CD14-positive monocyte (primary cell): ENCODE measurements at regions not wholly inside any gene's neighbourhood (a gene's known extent, or its start where the extent isn't known, plus 50 kb on each side); places are given as distances from the start of the nearest gene placed in this dataset.
A peak's percentile ranks its signal among the peaks of the same experiment; 100 is the strongest.

ENCODE experiments used
- DNase-seq, 3 donors: peaks; one replicate each; pipeline ENCODE4 v3.0.0-alpha.2; 2011 to 2022
- H2AFZ ChIP-seq: 2 replicates; pipeline ENCODE4 v1.6.0; 2012; ENCODE audit warnings: mild to moderate bottlenecking, low read depth, low read length, inconsistent platforms; ENCODE audit not compliant: insufficient read depth, poor library complexity, severe bottlenecking
- H3K27ac ChIP-seq, 2 donors: 1 replicate in 1 of 2; 2 replicates in 1 of 2; pipeline ENCODE4 v1.5.1; 2012 to 2013; ENCODE audit warnings: low read length in 2 of 2, control low read depth in 1 of 2, inconsistent platforms in 1 of 2, low read depth in 1 of 2, mild to moderate bottlenecking in 1 of 2
- H3K27me3 ChIP-seq, 2 donors: one replicate each; pipeline versions ENCODE4 v1.6.0 to v1.6.1; 2011 to 2013; ENCODE audit warnings: low read length in 2 of 2; ENCODE audit not compliant: control insufficient read depth in 2 of 2, insufficient read depth in 2 of 2
- H3K36me3 ChIP-seq, 2 donors: replicated peaks in 1 of 2; 1 replicate in 1 of 2; 2 replicates in 1 of 2; pipeline versions ENCODE4 v1.5.1 to v1.6.1; 2012 to 2013; ENCODE audit warnings: low read length in 2 of 2, control low read depth in 1 of 2, inconsistent platforms in 1 of 2, mild to moderate bottlenecking in 1 of 2; ENCODE audit not compliant: insufficient read depth in 2 of 2, control insufficient read depth in 1 of 2
- H3K4me1 ChIP-seq, 2 donors: 1 replicate in 1 of 2; 2 replicates in 1 of 2; pipeline versions ENCODE4 v1.5.1 to v1.6.1; 2012 to 2013; ENCODE audit warnings: low read length in 2 of 2, control low read depth in 1 of 2, inconsistent platforms in 1 of 2, mild to moderate bottlenecking in 1 of 2, moderate library complexity in 1 of 2; ENCODE audit not compliant: insufficient read depth in 2 of 2, control insufficient read depth in 1 of 2
- H3K4me2 ChIP-seq: replicated peaks from 2 replicates; pipeline ENCODE3; 2012; ENCODE audit warnings: low read length, moderate library complexity, mild to moderate bottlenecking; ENCODE audit not compliant: poor library complexity, severe bottlenecking; ENCODE audit errors: extremely low read depth
- H3K4me3 ChIP-seq, 3 experiments: fragments of 200-600 bp in 1 of 3; sonication (generic) in 1 of 3; replicated peaks in 1 of 3; 1 replicate in 2 of 3; 2 replicates in 1 of 3; pipeline ENCODE4 v1.5.1; 2011 to 2013; ENCODE audit warnings: low read length in 3 of 3, mild to moderate bottlenecking in 3 of 3, control low read depth in 2 of 3, low read depth in 2 of 3, inconsistent platforms in 1 of 3, moderate library complexity in 1 of 3
- H3K79me2 ChIP-seq: 2 replicates; pipeline ENCODE4 v1.6.0; 2012; ENCODE audit warnings: mild to moderate bottlenecking, control low read depth, inconsistent platforms, low read length, moderate library complexity; ENCODE audit not compliant: insufficient read depth
- H3K9ac ChIP-seq: 2 replicates; pipeline ENCODE4 v1.6.0; 2017; ENCODE audit warnings: low read length, mild to moderate bottlenecking; ENCODE audit not compliant: insufficient read depth, poor library complexity, severe bottlenecking
- H3K9me3 ChIP-seq, 2 donors: replicated peaks in 1 of 2; 1 replicate in 1 of 2; 2 replicates in 1 of 2; pipeline versions ENCODE4 v1.5.1 to v1.6.1; 2012 to 2013; ENCODE audit warnings: low read length in 2 of 2, control low read depth in 1 of 2; ENCODE audit not compliant: control insufficient read depth in 1 of 2, insufficient read depth in 1 of 2
- H4K20me1 ChIP-seq: 2 replicates; pipeline ENCODE4 v1.6.0; 2012; ENCODE audit warnings: mild to moderate bottlenecking, low read length, control low read depth, moderate library complexity; ENCODE audit not compliant: insufficient read depth
- H3K27ac Mint-ChIP-seq, 7 donors: one replicate each; pipeline ENCODE4 v1.8.0; 2020; ENCODE audit warnings: mild to moderate bottlenecking in 7 of 7, mixed read lengths in 7 of 7, moderate library complexity in 6 of 7, inconsistent platforms in 2 of 7
- H3K27me3 Mint-ChIP-seq, 3 donors: one replicate each; pipeline ENCODE4 v1.8.0; 2021 to 2022; ENCODE audit warnings: low read depth in 3 of 3, mild to moderate bottlenecking in 3 of 3, mixed read lengths in 3 of 3, moderate library complexity in 3 of 3, inconsistent platforms in 1 of 3
- H3K36me3 Mint-ChIP-seq, 2 donors: one replicate each; pipeline ENCODE4 v1.8.0; 2020; ENCODE audit warnings: mixed read lengths in 2 of 2, inconsistent platforms in 1 of 2, mild to moderate bottlenecking in 1 of 2
- H3K4me1 Mint-ChIP-seq: one replicate; pipeline ENCODE4 v1.8.0; 2020; ENCODE audit warnings: mild to moderate bottlenecking, mixed read lengths
- H3K4me3 Mint-ChIP-seq, 2 donors: one replicate each; pipeline ENCODE4 v1.8.0; 2020; ENCODE audit warnings: mild to moderate bottlenecking in 2 of 2, mixed read lengths in 2 of 2, moderate library complexity in 1 of 2
- H3K9me3 Mint-ChIP-seq, 7 donors: one replicate each; pipeline ENCODE4 v1.8.0; 2020 to 2022; ENCODE audit warnings: mixed read lengths in 7 of 7, mild to moderate bottlenecking in 6 of 7, moderate library complexity in 6 of 7, inconsistent platforms in 2 of 7
- WGBS: methylation state at CpG from one replicate; pipeline ENCODE4 v1.1.5; 2013; ENCODE audit warnings: missing lambda C conversion rate; ENCODE audit not compliant: insufficient coverage; 5-methylcytosine and 5-hydroxymethylcytosine counted together
- intact Hi-C, 2 donors: fragments of 100-400 bp; cut with micrococcal nuclease; formaldehyde crosslinking; loops; one replicate each; pipeline versions ENCODE4 v1.15.0 to v1.15.1; 2023
- TF ChIP-seq, protein P1 (sequence below): fragments of 200-600 bp; IDR thresholded peaks from one replicate; pipeline ENCODE4 v1.8.0; 2022; ENCODE audit warnings: antibody characterized with exemption, mild to moderate bottlenecking

DNA sequence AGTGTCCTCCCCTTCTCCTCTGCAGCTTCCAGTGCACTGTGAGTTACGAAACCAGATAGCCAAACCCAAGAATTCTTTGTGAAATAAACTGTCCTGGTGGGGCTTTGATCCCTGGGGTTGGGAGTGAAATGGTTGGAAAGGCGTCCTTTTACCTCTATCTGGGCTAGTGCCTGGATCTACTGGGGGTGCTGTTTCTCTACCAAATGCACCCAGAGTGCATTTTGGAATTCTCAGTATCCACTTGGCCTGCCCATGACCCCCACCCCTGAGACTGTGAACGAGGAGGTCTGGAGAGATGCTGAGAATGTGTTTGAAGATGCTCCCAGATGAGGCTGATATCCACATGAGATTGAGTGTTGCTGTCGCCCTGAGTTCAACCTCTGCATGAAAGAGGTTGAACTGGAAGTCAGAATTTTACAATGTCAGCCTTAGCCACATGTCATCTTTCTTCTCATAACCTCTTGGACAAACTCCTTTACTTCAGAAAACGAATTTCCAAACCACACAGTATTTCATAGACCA is 87.1 kb upstream of the CLMN start:
- peak overlapping the region in 3 of 7 donors; percentile 6 to 27 (median 24) for H3K27ac Mint-ChIP-seq
- no peak for DNase-seq
- no peaks in the 10 kb centered on the region for H3K9me3 ChIP-seq
- TF ChIP-seq, protein P1, sequence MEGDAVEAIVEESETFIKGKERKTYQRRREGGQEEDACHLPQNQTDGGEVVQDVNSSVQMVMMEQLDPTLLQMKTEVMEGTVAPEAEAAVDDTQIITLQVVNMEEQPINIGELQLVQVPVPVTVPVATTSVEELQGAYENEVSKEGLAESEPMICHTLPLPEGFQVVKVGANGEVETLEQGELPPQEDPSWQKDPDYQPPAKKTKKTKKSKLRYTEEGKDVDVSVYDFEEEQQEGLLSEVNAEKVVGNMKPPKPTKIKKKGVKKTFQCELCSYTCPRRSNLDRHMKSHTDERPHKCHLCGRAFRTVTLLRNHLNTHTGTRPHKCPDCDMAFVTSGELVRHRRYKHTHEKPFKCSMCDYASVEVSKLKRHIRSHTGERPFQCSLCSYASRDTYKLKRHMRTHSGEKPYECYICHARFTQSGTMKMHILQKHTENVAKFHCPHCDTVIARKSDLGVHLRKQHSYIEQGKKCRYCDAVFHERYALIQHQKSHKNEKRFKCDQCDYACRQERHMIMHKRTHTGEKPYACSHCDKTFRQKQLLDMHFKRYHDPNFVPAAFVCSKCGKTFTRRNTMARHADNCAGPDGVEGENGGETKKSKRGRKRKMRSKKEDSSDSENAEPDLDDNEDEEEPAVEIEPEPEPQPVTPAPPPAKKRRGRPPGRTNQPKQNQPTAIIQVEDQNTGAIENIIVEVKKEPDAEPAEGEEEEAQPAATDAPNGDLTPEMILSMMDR: no peak
- peaks cover 2% of the 10 kb centered on the region in 3 donors for H3K27me3 Mint-ChIP-seq
- peaks cover 44 to 49% of the 10 kb centered on the region in 2 donors for H3K36me3 Mint-ChIP-seq
- intact Hi-C loops: no loop called here
- peaks cover 24% of the 10 kb centered on the region for H4K20me1 ChIP-seq
- no peaks in the 10 kb centered on the region for H3K27me3 ChIP-seq
- no peaks in the 10 kb centered on the region for H3K79me2 ChIP-seq
- H3K9me3 Mint-ChIP-seq: no peaks in the 10 kb centered on the region
- no peak overlapping the region for H3K4me3 Mint-ChIP-seq
- no peak overlapping the region for H3K27ac ChIP-seq
- no peaks in the 10 kb centered on the region for H3K4me1 ChIP-seq
- H3K9ac ChIP-seq: no peak overlapping the region
- H3K4me2 ChIP-seq: no peak overlapping the region
- H3K4me3 ChIP-seq: no peak overlapping the region
- no peak overlapping the region for H2AFZ ChIP-seq
- no peaks in the 10 kb centered on the region for H3K4me1 Mint-ChIP-seq
- H3K36me3 ChIP-seq: peaks cover 35 to 53% of the 10 kb centered on the region in 2 donors
- 87% methylated on average over 3 of the region's 5 CpGs for WGBS

DNA sequence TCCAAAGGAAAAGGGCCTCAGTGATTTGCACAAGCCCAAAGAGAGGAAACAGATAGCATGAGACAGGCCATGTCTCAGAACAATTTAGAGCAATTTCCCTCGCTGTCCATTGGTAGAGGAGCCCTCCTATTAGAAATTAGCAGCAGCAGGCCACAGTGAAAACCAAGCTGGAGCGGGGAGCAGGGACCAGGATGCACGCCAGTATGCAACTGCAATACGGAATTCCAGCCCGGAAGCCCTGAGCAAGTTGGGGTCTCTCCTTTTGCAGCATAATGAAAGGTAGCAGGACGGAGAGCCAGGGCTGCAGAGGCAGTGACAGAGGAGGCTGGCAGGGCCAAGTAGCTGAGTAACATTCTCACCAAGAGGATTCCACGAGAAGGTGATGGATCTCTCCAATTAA is 84.9 kb upstream of the CLMN start:
- Histone ChIP-seq H3K4me2 (no peak overlapping the region), H3K4me3 (no peak overlapping the region), H3K79me2 (no peaks in the 10 kb centered on the region), H3K9me3 (no peaks in the 10 kb centered on the region), H3K4me1 (no peaks in the 10 kb centered on the region), H2AFZ (no peak overlapping the region), H3K9ac (no peak overlapping the region), H3K27ac (no peak overlapping the region), H3K27me3 (no peaks in the 10 kb centered on the region), H3K36me3 (peaks cover 13 to 31% of the 10 kb centered on the region in 2 donors), H4K20me1 (peaks cover 17% of the 10 kb centered on the region)
- H3K36me3 Mint-ChIP-seq: peaks cover 22 to 27% of the 10 kb centered on the region in 2 donors
- H3K9me3 Mint-ChIP-seq: peaks cover 0 to 3% (median 0%) of the 10 kb centered on the region in 7 donors
- H3K27me3 Mint-ChIP-seq: peaks cover 2% of the 10 kb centered on the region in 3 donors
- TF ChIP-seq, protein P1: no peak
- no peaks in the 10 kb centered on the region for H3K4me1 Mint-ChIP-seq
- DNase-seq: no peak
- no peak overlapping the region for H3K27ac Mint-ChIP-seq
- H3K4me3 Mint-ChIP-seq: no peak overlapping the region
- WGBS: 82% methylated on average over 5 of the region's 7 CpGs
- intact Hi-C loops: no loop called here
